ENCODE measurements at regions not wholly inside any gene's neighbourhood (a gene's known extent, or its start where the extent isn't known, plus 50 kb on each side); places are given as distances from the start of the nearest gene placed in this dataset.

GRCh38 chr20:6492271-6493055, 275.0 kb upstream of the BMP2 start:
- H3K27me3 ChIP-seq, result no peaks in the 10 kb centered on the region
- no peaks in the 10 kb centered on the region for H3K9me3 ChIP-seq (ENCODE audit: low read depth)
- peak overlapping the region; percentile 7 for H3K27ac ChIP-seq
- DNase-seq (ENCODE audit: low read depth in 1 of 2, low spot score in 1 of 2), result peak in 1 of 2 donors; percentile 47
- H3K4me3 ChIP-seq, result no peak overlapping the region
- no peaks in the 10 kb centered on the region for H3K36me3 ChIP-seq
- peaks cover 32% of the 10 kb centered on the region for H3K4me1 ChIP-seq (ENCODE audit: low read depth)
- no peak for TF ChIP-seq CTCF (IDR thresholded peaks at IDR 0.05; ENCODE audit: low read depth, low read length)

GRCh38 chr20:6490849-6491248, 276.6 kb upstream of the BMP2 start:
- peak in 1 of 2 donors; percentile 63 for DNase-seq (ENCODE audit: low read depth in 1 of 2, low spot score in 1 of 2)
- no peak for TF ChIP-seq CTCF (IDR thresholded peaks at IDR 0.05; ENCODE audit: low read depth, low read length)

GRCh38 chr20:6489361-6490171, 277.9 kb upstream of the BMP2 start:
- no peak for DNase-seq (ENCODE audit: low read depth in 1 of 2, low spot score in 1 of 2)
- peaks cover 50% of the 10 kb centered on the region for H3K4me1 ChIP-seq (ENCODE audit: low read depth)
- no peaks in the 10 kb centered on the region for H3K9me3 ChIP-seq (ENCODE audit: low read depth)
- no peaks in the 10 kb centered on the region for H3K36me3 ChIP-seq
- no peak overlapping the region for H3K4me3 ChIP-seq
- no peaks in the 10 kb centered on the region for H3K27me3 ChIP-seq
- no peak for TF ChIP-seq CTCF (IDR thresholded peaks at IDR 0.05; ENCODE audit: low read depth, low read length)
- H3K27ac ChIP-seq, result peak overlapping the region; percentile 23

More at GRCh38 chr20:6490849-6491248, 276.6 kb upstream of the BMP2 start:
- Histone ChIP-seq H3K36me3 (no peaks in the 10 kb centered on the region), H3K4me3 (no peak overlapping the region), H3K27ac (peak overlapping the region; percentile 13), H3K4me1 (ENCODE audit: low read depth) (peaks cover 37% of the 10 kb centered on the region), H3K9me3 (ENCODE audit: low read depth) (no peaks in the 10 kb centered on the region), H3K27me3 (no peaks in the 10 kb centered on the region)

GRCh38 chr20:6485351-6485750, 282.1 kb upstream of the BMP2 start:
- Histone ChIP-seq H3K36me3 (no peaks in the 10 kb centered on the region), H3K27ac (peak overlapping the region; percentile 81), H3K27me3 (no peaks in the 10 kb centered on the region), H3K4me3 (no peak overlapping the region), H3K9me3 (ENCODE audit: low read depth) (no peaks in the 10 kb centered on the region), H3K4me1 (ENCODE audit: low read depth) (peaks cover 45% of the 10 kb centered on the region)
- TF ChIP-seq CTCF (IDR thresholded peaks at IDR 0.05; ENCODE audit: low read depth, low read length), result no peak
- no peak for DNase-seq (ENCODE audit: low read depth in 1 of 2, low spot score in 1 of 2)

GRCh38 chr20:6483727-6484126, 283.8 kb upstream of the BMP2 start:
- TF ChIP-seq CTCF (IDR thresholded peaks at IDR 0.05; ENCODE audit: low read depth, low read length), result no peak
- Histone ChIP-seq H3K4me1 (ENCODE audit: low read depth) (peaks cover 39% of the 10 kb centered on the region), H3K27me3 (no peaks in the 10 kb centered on the region), H3K27ac (no peak overlapping the region), H3K36me3 (no peaks in the 10 kb centered on the region), H3K9me3 (ENCODE audit: low read depth) (no peaks in the 10 kb centered on the region), H3K4me3 (no peak overlapping the region)
- DNase-seq (ENCODE audit: low read depth in 1 of 2, low spot score in 1 of 2), result no peak

Measured in cardiac muscle cell (in vitro differentiated cells and primary cell).